ENCODE measurements at regions not wholly inside any gene's neighbourhood (a gene's known extent, or its start where the extent isn't known, plus 50 kb on each side); places are given as distances from the start of the nearest gene placed in this dataset.
"Not testable (repeated sequence)": the region's sequence is repeated elsewhere in the genome, so short reads cannot be mapped to it uniquely, and the experiment has no call there.

- DNase-seq = no peak
Observed at GRCh38 chr10:120112809-120113208, 220.3 kb downstream of the SEC23IP start.

- no peak for DNase-seq
Observed at GRCh38 chr10:120115959-120116358, 223.4 kb downstream of the SEC23IP start.

GRCh38 chr10:120121768-120122167 is 229.2 kb downstream of the SEC23IP start:
- DNase-seq = no peak

- peak in 2 of 4 experiments; percentile 9 to 13 for DNase-seq
Observed at GRCh38 chr10:120131183-120131582, 238.7 kb downstream of the SEC23IP start.

- no peak for DNase-seq
Observed at GRCh38 chr10:120132811-120133210, 240.3 kb downstream of the SEC23IP start.

GRCh38 chr10:120138689-120139088 is 246.2 kb downstream of the SEC23IP start:
- DNase-seq = no peak

GRCh38 chr10:120145107-120145506 is 252.6 kb downstream of the SEC23IP start:
- DNase-seq = no peak

- DNase-seq = no peak
Observed at GRCh38 chr10:120156614-120157274, 264.2 kb downstream of the SEC23IP start.

GRCh38 chr10:120161111-120161510 is 268.6 kb downstream of the SEC23IP start:
- DNase-seq = no peak

GRCh38 chr10:120162471-120162870 is 269.9 kb downstream of the SEC23IP start:
- DNase-seq = no peak

GRCh38 chr10:120172356-120172755 is 279.8 kb downstream of the SEC23IP start:
- no peak for DNase-seq

GRCh38 chr10:120174491-120174890 is 282.0 kb downstream of the SEC23IP start:
- DNase-seq = no peak

GRCh38 chr10:120177330-120177729 is 279.7 kb upstream of the PLPP4 start:
- DNase-seq = no peak

- DNase-seq = no peak
Observed at GRCh38 chr10:120180160-120180559, 276.9 kb upstream of the PLPP4 start.

GRCh38 chr10:120181154-120181553 is 275.9 kb upstream of the PLPP4 start:
- DNase-seq = no peak

GRCh38 chr10:120182431-120182830 is 274.6 kb upstream of the PLPP4 start:
- DNase-seq = no peak

- no peak for DNase-seq
Observed at GRCh38 chr10:120183546-120183945, 273.5 kb upstream of the PLPP4 start.

- no peak for DNase-seq
Observed at GRCh38 chr10:120184547-120185337, 272.3 kb upstream of the PLPP4 start.

- DNase-seq = no peak
Observed at GRCh38 chr10:120186506-120186905, 270.5 kb upstream of the PLPP4 start.

- DNase-seq = not testable (repeated sequence)
Observed at GRCh38 chr10:120187168-120187567, 269.9 kb upstream of the PLPP4 start.

- DNase-seq = no peak
Observed at GRCh38 chr10:120188950-120189349, 268.1 kb upstream of the PLPP4 start.

- no peak for DNase-seq
Observed at GRCh38 chr10:120195984-120196712, 260.9 kb upstream of the PLPP4 start.

- no peak for DNase-seq
Observed at GRCh38 chr10:120204877-120205276, 252.2 kb upstream of the PLPP4 start.
